SK-N-SH treated with all-trans-retinoic acid at 6 μM for 48 hours (cell line): ENCODE measurements at regions not wholly inside any gene's neighbourhood (a gene's known extent, or its start where the extent isn't known, plus 50 kb on each side); places are given as distances from the start of the nearest gene placed in this dataset.

Experiments used
- ATAC-seq: fragments of 200-7000 bp; cut with Tn5 transposase; 3 replicates; pipeline ENCODE4 v1.9.1; 2020; ENCODE audit warnings: mild to moderate bottlenecking, moderate library complexity
- ARNTL ChIP-seq: fragments of 450-650 bp; formaldehyde crosslinking; IDR thresholded peaks from 2 replicates; pipeline ENCODE4 v1.5.0; 2020; ENCODE audit warnings: low read depth, mild to moderate bottlenecking, moderate library complexity, borderline replicate concordance
- BACH2 ChIP-seq: fragments of 250-450 bp; sonication (Bioruptor Pico); IDR thresholded peaks from 2 replicates; pipeline ENCODE4 v1.9.0; 2021; ENCODE audit warnings: mild to moderate bottlenecking, borderline replicate concordance
- CREB5 ChIP-seq: fragments of 250-450 bp; sonication (Bioruptor Pico); IDR thresholded peaks from 2 replicates; pipeline ENCODE4 v1.5.1; 2020; ENCODE audit warnings: low read depth, mild to moderate bottlenecking, moderate library complexity
- CSDC2 ChIP-seq: fragments of 250-450 bp; sonication (Bioruptor Pico); IDR thresholded peaks from 2 replicates; pipeline ENCODE4 v1.5.0; 2020; ENCODE audit warnings: mild to moderate bottlenecking, moderate library complexity
- CSRNP3 ChIP-seq: fragments of 250-450 bp; sonication (Bioruptor Pico); IDR thresholded peaks from 2 replicates; pipeline ENCODE4 v1.5.1; 2021; ENCODE audit warnings: mild to moderate bottlenecking, moderate library complexity
- ESRRG ChIP-seq: fragments of 250-450 bp; sonication (Bioruptor Pico); IDR thresholded peaks from 2 replicates; pipeline ENCODE4 v1.6.1; 2021; ENCODE audit warnings: mild to moderate bottlenecking
- GLIS3 ChIP-seq: fragments of 250-450 bp; sonication (Bioruptor Pico); IDR thresholded peaks from 2 replicates; pipeline ENCODE4 v1.5.0; 2020; ENCODE audit warnings: mild to moderate bottlenecking, moderate library complexity
- ISL1 ChIP-seq: fragments of 250-450 bp; sonication (Bioruptor Pico); IDR thresholded peaks from 2 replicates; pipeline ENCODE4 v2.1.2; 2022; ENCODE audit warnings: mild to moderate bottlenecking, moderate library complexity
- PATZ1 ChIP-seq: fragments of 250-450 bp; sonication (Bioruptor Pico); IDR thresholded peaks from 2 replicates; pipeline ENCODE4 v1.8.0; 2020; ENCODE audit warnings: mild to moderate bottlenecking, moderate library complexity, borderline replicate concordance
- PPARA ChIP-seq: fragments of 250-450 bp; sonication (Bioruptor Pico); IDR thresholded peaks from 2 replicates; pipeline ENCODE4 v1.5.0; 2020; ENCODE audit warnings: mild to moderate bottlenecking, borderline replicate concordance
- RARB ChIP-seq: fragments of 250-450 bp; sonication (Bioruptor Pico); IDR thresholded peaks from 2 replicates; pipeline ENCODE4 v1.8.0; 2021; ENCODE audit warnings: mild to moderate bottlenecking, moderate library complexity
- SNAI2 ChIP-seq: fragments of 250-450 bp; sonication (Bioruptor Pico); IDR thresholded peaks from 2 replicates; pipeline ENCODE4 v1.5.0; 2020; ENCODE audit warnings: mild to moderate bottlenecking, moderate library complexity
- TCF4 ChIP-seq: fragments of 250-450 bp; sonication (Bioruptor Pico); IDR thresholded peaks from 2 replicates; pipeline ENCODE4 v1.8.0; 2021; ENCODE audit warnings: mild to moderate bottlenecking, moderate library complexity, borderline replicate concordance
- ZC3H10 ChIP-seq: fragments of 250-450 bp; sonication (Bioruptor Pico); IDR thresholded peaks from 2 replicates; pipeline ENCODE4 v1.5.1; 2021; ENCODE audit warnings: mild to moderate bottlenecking, moderate library complexity
- ZFP30 ChIP-seq: fragments of 450-650 bp; formaldehyde crosslinking; IDR thresholded peaks from 2 replicates; pipeline ENCODE4 v1.5.0; 2022; ENCODE audit warnings: mild to moderate bottlenecking, moderate library complexity
- ZNF70 ChIP-seq: fragments of 450-650 bp; formaldehyde crosslinking; IDR thresholded peaks from 2 replicates; pipeline ENCODE4 v1.5.0; 2020; ENCODE audit warnings: mild to moderate bottlenecking, moderate library complexity

- no peak for ATAC-seq
- TF ChIP-seq CREB5 (CRISPR knock-in tag) = no peak
- no peak for TF ChIP-seq ARNTL (CRISPR knock-in tag)
- TF ChIP-seq CSRNP3 = no peak
- no peak for TF ChIP-seq PPARA (CRISPR knock-in tag)
- no peak for TF ChIP-seq RARB (CRISPR knock-in tag)
- no peak for TF ChIP-seq BACH2 (CRISPR knock-in tag)
These were observed 1075.8 kb upstream of the TMEM132C start for GRCh38 chr12:127191129-127191528.

GRCh38 chr12:127192391-127192790, 1074.6 kb upstream of the TMEM132C start:
- ATAC-seq = no peak
- TF ChIP-seq ISL1 (CRISPR knock-in tag) (no peak), GLIS3 (no peak), RARB (CRISPR knock-in tag) (no peak), ZFP30 (CRISPR knock-in tag) (no peak), ZC3H10 (CRISPR knock-in tag) (no peak), PATZ1 (no peak), ESRRG (CRISPR knock-in tag) (no peak)

- no peak for TF ChIP-seq RARB (CRISPR knock-in tag)
- no peak for TF ChIP-seq ZNF70 (CRISPR knock-in tag)
- no peak for TF ChIP-seq ZC3H10 (CRISPR knock-in tag)
- no peak for TF ChIP-seq CREB5 (CRISPR knock-in tag)
- no peak for TF ChIP-seq CSRNP3
- TF ChIP-seq TCF4 (CRISPR knock-in tag) = no peak
- TF ChIP-seq GLIS3 = no peak
- TF ChIP-seq ESRRG (CRISPR knock-in tag) = no peak
- TF ChIP-seq BACH2 (CRISPR knock-in tag) = no peak
- no peak for TF ChIP-seq CSDC2 (CRISPR knock-in tag)
- no peak for TF ChIP-seq ISL1 (CRISPR knock-in tag)
- no peak for TF ChIP-seq SNAI2 (CRISPR knock-in tag)
- no peak for ATAC-seq
These were observed 1073.6 kb upstream of the TMEM132C start for GRCh38 chr12:127193341-127193740.

GRCh38 chr12:127194176-127194575, 1072.8 kb upstream of the TMEM132C start:
- TF ChIP-seq GLIS3 = no peak
- no peak for TF ChIP-seq CSRNP3
- TF ChIP-seq CSDC2 (CRISPR knock-in tag) = no peak
- ATAC-seq = no peak
